ENCODE measurements at regions not wholly inside any gene's neighbourhood (a gene's known extent, or its start where the extent isn't known, plus 50 kb on each side); places are given as distances from the start of the nearest gene placed in this dataset.

DNA sequence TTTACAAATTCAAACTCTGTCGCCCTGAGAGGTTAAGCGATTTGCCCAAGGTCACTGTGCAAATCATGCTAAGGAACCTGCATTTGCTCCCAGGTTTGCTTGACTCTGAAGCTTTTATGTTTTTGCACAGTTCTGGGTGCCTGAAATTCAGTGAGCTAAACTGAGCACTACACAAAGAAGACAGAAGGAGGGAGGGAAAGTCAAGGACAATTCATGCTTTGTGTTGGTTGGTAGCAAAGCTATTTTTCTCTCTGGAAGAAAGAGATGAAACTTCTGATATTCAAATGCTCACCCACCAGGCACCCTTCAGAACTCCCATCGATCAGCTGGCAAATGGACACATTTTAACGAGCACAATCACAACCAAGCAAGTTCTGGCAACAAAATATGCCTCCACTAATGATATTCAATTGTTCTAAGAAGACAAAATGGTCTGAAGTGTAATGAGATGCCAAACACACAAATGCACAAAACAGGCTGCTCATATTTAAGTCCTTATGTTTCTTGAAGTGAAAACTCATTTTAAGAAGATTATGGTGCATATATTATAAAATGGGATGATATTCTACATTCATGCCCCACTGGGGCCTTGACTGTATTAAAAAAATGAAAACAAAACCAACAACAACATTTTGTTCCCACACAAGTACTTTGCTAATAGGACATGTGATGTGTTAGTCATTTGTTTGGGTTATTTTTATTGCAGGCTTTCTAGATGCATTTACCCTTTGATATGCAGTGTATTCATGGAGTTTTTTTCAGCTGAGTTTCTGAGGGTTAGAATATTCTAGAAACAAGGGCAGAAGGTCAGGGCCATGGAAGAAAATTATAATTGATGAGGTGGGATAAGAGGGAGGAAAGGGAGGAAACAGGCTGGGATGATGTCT is 445.6 kb upstream of the CELF4 start:
- no peak for TF ChIP-seq POLR2A (IDR thresholded peaks at IDR 0.05)
- TF ChIP-seq, protein P1, sequence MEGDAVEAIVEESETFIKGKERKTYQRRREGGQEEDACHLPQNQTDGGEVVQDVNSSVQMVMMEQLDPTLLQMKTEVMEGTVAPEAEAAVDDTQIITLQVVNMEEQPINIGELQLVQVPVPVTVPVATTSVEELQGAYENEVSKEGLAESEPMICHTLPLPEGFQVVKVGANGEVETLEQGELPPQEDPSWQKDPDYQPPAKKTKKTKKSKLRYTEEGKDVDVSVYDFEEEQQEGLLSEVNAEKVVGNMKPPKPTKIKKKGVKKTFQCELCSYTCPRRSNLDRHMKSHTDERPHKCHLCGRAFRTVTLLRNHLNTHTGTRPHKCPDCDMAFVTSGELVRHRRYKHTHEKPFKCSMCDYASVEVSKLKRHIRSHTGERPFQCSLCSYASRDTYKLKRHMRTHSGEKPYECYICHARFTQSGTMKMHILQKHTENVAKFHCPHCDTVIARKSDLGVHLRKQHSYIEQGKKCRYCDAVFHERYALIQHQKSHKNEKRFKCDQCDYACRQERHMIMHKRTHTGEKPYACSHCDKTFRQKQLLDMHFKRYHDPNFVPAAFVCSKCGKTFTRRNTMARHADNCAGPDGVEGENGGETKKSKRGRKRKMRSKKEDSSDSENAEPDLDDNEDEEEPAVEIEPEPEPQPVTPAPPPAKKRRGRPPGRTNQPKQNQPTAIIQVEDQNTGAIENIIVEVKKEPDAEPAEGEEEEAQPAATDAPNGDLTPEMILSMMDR (IDR thresholded peaks at IDR 0.05): no peak
- no peak for TF ChIP-seq EP300 (IDR thresholded peaks at IDR 0.05)
